NCI-H2196 treated with DMSO at 0.1 percent for 48 hours (cell line): ENCODE measurements at regions not wholly inside any gene's neighbourhood (a gene's known extent, or its start where the extent isn't known, plus 50 kb on each side); places are given as distances from the start of the nearest gene placed in this dataset.

Source experiments
- DNase-seq: peaks from one replicate; lab custom pipeline; 2025; ENCODE audit not compliant: unreplicated experiment; lab: John Stamatoyannopoulos, UW

DNA sequence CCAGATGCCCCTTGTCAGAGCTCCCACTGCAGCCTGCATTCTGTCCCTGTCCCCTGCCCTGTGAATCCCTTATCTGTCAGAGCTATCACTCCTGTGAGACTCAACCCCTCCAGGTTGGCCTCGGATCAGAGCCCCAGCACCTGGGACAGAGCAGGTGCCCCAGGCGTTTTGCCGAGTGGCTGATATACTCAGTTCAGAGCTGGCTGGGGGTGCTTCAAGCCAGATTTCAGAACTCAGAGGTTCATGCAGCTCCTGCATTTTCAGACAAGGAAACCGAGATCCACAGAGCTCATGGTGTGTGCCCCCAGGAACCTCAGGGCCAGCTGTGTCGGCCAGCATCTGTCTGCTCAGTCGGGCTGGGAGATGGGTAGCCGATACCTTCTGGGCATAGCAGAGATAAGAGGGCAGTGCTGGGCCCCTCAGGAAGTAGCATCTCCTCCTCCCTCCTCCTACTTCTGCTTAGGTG, 228.0 kb upstream of the RTL1 start:
- no peak for DNase-seq

DNA sequence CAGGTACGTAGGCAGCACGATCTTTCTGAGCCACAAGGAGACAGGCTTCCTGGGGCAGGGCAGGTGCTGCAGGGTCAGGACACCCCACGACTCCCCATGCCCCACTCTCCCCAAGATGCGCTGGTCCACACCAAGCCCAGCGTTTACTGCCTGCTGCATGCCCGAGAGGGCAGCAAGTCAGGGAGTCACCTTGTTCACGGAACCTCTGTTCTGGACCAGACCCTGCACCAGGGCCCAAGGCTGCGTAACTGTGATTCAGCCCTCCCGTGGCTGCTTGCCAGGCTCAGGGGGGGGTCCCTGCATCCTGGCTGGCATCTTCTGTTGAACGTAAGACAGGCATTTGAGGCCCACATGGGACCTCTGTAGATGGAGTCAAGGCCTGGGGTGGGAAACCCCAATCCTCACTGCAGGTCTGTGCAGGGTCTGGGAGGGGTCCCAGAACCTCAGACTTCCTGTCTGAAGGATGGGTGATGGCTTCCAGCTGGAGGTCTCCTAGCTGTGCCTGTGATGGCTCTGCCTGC, 228.6 kb upstream of the RTL1 start:
- DNase-seq = no peak

DNA sequence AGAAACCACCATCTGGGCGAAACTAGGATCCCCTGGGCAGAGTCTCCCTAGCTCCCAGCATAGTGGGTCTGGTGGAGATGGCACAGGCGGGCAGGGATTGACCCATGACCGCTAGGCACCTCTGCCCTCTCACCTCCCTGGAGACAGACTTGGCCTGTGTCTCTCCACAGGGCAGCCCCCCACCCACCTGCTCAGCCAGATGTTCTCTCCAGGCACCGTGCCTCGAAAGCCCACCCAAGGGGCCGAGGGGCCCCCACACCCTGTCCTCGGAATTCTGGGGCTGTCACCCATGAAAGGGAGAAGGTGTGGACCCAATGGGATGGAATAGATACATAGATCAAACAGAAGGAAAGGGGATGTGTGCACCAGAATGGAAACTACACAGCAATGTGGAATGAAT, 229.1 kb upstream of the RTL1 start:
- no peak for DNase-seq

DNA sequence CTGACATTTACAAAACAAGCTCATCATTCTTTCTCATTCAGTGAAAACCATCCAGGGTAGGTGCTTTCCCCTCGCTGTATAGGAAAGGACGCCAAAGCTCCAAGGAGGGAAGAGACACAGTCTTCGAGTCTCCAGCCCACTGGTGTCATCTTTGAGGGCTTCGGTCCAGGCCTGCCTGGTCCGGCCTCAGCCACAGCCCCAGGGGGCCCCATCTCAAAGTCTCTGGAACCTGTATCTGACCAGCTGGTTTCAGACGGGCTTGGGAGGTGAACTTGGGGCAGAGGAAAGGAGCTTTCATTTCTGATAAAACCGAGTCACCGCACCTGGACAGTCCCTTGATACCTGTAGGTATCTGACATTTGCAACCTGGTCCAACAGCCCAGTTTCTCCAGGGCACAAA, 229.5 kb upstream of the RTL1 start:
- no peak for DNase-seq

DNA sequence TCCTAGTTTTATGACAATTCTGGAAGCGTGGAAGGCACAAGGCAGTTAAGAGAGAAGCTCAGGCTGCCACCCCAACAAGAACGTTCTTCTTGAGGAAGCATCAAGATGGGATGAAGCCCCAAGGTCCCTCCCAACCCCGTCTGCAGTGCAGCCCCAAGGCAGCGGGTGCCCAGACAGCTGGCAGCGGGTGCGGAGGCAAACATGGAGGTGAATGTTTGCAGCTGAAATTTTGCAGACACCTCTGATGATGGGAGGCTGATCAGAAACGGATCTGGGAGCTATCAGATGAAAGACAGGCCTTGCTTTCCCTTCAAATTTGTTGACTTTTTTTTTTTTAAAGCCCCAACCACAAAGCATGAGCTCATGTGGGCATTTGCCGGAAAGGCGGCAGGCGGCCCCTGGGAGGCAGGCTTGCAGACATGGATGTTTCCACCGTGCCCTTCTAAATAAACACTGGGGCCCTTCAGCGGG, 230.7 kb upstream of the RTL1 start:
- no peak for DNase-seq

DNA sequence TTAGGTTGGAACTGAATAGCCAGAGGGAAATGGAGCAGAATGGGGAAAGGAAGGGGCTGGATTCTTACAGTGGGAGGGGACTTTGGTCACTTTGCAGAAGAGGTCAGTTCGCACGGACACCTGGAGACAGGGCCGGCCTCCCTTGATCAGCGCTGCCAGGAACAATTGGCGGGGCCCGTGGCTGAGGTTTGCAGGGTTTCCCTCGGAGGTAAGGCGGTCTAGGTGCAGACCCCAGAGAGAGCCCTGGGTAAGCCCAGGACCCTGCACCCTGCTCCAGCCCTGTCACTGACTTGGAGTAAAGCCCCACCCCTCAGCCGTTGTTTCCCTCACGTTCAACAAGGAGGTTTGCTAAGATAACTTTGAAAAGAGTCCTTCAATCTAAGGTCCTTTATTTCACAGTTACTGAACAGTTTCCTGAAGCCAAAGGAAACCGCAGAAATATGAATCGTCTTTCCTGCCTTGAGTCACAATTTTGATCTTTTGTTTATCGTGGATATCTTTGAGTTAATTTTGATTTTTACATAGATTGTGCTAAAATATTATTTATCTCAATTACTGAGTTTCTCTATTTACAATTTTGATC, 231.4 kb upstream of the RTL1 start:
- no peak for DNase-seq

DNA sequence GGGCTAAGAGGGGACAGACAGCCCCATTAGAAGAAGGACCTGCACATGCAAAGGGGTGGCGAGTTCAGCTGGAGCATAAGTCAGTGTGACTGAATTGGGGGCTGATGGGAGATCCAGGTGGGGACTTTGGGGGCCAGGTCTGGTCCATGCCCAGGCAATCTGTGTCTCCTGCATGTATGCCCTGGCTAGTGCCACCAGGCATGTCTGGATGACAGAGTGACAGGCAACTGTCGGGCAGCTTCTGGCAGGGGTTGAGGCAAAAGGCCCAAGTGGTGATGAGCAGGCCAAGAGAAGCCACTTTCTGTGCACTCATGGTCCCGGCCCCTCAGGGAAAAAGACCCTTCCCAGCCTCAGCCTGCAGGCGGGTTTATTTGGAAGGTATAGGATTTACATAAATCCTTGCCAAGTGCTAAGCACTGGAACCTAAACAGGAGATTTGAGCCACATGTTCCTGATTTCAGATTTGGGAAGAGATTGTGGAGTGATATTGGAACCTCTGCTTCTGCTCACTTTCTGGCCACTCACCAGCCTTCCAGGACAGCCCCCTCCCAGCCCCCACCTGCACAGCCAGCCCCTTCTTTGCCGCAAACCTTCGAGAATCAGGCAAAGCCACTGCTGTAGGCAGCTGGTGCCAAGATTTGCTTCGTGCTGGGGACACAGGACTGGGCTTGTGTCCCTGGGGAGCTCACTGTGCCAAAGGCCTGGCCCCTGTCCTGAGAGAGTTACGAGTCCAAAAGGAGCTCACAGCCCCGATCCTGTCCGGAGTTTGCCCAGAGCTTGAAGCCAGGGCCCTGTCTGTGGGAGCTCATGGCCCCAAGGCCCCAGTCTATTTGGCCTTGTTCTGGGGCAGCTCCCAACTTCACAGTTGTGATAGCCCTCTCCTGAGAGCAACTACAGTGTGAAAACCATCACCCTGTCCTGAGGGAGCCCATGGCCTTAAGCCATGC, 232.5 kb upstream of the RTL1 start:
- no peak for DNase-seq

DNA sequence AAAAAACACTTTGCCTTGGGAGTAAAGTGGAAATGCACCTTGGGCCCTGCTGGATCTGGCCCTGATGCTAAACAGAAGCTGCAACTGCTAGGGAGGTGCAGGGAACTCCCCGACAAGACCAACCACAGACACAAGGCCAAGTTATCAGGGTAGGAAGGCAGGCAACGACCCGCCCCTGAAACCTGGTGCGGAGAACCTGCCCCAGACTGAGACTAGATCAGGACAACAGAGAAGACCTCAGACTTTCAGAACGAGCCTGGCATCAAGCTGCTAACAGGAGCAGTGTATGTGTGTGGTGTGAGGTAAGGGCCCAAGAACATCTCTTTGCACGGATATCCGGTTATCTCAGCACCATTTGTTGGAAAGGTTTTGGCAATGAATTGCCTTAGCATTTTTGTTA, 233.7 kb upstream of the RTL1 start:
- no peak for DNase-seq

DNA sequence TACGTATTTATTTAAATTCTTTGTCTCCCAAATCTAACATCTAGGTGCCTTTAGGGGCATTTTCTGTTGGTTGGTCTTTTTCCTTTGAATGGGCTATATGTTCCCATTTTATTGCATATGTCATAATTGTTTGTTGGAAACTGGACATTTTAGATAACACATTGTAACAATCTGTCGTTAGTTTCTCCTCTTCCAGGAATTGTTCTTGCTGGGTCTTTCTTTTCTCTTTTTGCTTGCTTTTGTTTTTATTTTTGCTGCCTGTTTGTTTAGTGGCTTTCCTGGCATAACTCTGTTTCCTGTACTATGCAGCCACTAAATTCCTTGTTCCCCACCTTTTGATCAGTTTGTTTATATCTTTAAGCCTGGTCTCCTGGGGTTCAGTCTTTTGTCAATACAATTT, 244.3 kb upstream of the RTL1 start:
- no peak for DNase-seq

DNA sequence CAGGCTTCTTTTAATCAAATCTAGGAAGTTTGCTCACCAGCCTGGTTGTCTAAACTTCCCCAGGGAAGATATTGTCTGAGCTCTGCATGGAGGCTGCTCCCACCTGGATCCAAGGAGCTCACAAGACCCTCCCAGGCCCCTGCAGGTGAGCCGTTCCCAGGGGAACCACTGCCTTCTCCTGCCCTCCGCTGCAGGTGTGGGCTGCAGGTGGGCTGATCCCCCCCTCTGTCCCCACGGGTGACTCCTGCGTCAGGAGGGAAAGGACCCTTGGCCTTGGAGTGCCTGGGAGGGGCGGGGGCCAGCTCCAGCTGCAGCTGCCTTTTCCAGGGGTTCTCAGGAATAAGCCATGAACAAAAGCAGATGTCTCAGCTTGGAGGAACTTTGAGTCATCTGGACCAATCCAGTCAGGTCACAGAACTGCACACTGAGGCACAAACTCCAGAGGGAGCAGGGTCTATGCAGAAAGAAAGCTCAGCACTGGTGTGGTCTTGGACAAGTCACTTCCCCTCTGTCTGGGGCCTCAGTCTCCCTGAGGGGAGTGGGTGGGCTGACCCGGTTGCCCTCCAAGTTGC, 246.6 kb upstream of the RTL1 start:
- DNase-seq = no peak

DNA sequence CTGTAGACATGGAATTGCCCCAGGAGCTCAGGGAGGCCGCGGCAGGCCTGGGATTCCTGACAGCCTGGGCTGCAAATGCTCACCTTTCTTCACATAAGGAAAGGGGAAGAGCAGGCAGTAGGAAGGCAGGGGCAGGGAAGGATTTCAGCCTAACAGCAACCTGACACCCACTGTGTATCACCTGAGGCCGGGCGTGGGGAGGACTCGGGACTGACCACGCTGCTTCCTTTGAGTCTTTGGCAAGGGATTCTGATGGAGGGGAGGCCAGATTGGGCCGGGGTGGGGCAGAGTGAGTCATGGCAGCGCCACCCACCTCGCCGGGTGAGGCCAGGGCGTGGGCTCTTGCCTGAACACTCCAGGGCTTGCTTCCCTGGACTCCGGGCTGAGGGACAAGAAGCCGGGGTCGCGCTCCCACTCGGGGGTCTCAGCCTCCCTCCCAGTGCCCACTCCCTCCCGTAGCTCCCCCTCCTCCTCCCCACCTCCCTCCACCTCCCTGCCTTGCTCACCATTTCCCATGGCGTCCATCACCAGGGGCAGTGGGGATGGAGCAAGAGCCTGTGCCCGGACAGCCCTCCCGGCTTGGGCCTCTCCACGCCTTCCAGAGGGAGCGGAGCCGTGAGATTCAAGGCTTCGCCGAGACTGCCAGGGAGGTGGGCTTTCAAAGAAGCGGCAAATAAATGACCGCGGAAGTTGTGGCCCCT, 247.9 kb upstream of the RTL1 start:
- no peak for DNase-seq

DNA sequence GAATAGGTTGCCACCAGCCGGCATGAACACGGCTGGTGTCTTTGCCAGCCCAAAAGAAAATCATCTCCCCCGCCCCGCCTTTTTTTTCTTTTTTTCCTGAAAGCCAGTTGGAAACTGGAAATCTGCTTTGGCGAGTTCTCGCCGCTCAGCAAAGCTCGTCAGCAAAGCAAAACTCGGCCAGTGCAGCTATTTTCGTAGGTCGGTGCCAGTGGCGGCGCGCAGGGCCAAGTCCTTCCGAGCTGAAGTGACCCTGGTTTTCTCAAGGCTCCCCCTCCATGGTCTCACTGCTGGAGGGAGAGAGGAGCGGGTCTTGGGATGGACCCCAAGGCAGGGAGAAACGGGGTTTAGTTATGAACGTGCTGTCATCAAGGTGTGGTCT, 248.4 kb upstream of the RTL1 start:
- DNase-seq = no peak

DNA sequence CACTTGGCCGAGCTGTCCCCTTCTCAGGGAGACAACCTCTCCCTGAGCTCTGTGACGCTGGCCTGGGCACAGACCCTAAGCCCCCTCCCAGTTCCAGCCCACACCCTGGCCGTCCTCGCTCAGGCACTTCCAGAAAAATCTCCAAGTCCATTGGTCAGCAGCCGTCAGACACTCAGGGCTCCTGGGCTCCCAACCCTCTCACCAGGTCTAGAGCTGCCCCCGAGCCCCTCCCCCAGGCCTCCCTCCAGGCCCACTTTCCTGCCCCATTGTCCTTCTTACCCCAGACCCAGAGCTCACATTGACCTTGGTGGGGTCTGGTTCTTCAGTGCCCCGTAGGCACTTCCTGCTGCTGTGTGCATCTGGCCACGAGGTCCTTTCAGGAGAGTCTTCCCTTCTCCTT, 249.3 kb upstream of the RTL1 start:
- DNase-seq = no peak

DNA sequence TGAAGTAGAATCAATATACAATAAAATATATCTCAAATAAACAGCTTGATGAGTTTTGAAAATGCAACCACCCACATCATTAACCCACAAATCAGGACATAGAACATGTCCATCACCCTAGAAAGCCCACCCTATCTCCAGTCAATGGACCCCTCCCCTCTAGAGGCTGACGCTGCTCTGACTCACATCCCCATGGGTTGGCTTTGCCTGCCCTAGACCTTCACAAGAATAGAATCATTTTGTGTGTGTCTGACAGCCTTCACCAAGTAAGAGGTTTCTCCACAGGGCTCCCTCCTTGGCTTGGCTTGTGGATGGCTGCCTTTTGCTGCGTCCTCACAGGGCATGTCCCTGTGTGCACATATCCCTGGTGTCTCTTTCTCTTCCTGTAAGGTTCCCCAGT, 250.2 kb upstream of the RTL1 start:
- no peak for DNase-seq

DNA sequence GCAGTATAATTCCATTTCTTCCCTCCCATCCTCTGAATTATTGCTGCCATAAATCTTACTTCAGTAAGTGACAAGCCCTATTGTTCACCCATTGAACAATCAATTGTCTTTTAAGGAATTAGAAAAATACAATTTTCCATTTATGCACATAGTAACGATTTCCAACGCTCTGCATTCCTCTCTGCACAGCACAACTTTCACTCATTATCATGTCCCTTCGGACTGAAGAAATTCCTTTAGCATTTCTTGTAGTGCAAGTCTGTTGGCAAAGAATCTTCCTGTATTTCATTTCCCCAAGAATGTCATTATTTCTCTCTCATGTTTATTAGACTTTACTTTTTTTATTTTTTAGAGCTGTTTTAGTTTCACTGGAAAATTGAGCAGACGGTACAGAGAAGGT, 252.1 kb upstream of the RTL1 start:
- DNase-seq = no peak

DNA sequence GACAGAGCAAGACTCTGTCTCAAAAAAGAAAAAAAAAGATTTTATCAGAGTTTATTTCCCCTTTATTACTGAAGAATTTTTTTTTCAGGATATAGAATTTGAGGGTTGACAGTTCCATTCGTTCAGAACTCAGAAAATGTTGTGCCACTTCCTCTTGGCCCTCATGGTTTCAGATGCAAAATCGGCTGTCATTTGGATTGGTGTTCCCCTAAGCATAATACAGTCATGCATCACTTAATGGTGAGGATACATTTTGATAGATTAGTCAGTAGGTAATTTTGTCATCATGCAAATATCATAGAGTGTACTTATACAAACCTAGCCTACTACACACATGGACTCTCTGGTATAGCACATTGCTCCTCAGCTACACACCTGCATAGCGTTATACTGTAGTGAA, 263.9 kb upstream of the RTL1 start:
- no peak for DNase-seq

DNA sequence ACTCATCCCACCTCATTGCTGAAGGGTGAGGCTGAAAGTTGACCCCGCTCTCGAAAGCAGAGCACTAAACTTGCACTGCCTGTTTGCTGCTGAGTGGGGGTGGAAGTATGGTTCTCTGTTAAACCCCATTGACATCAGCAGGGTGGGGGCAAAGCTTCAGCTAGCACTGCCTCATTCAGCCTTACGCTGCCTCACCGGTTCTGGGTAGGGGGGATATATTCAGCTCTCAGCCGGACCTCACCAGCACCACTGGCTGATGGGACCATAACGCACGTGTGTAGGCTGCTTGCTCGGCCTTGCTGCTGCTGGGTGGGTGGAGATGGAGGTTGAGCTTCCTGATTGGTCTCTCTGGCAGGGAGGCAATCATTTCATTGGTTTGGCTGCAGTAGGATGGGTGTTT, 265.7 kb upstream of the RTL1 start:
- DNase-seq = no peak

DNA sequence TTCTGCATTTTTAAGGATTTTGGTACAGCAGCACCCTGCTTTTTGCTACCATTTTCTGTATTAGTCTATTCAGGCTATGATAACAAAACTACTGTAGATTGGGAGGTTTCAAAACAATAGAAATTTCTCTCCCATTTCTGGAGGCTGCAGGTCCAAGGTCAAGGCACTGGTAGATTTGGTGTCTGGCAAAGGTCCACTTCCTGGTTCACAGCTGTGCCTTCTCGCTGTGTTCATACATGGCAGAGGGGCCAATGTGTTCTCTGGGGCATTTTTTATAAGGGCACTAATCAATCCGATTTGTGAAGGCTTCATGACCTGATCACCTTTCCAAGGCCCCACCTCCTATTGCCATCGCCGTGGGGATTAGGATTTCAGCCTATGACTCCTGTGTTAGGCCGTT, 268.1 kb upstream of the RTL1 start:
- DNase-seq = no peak

DNA sequence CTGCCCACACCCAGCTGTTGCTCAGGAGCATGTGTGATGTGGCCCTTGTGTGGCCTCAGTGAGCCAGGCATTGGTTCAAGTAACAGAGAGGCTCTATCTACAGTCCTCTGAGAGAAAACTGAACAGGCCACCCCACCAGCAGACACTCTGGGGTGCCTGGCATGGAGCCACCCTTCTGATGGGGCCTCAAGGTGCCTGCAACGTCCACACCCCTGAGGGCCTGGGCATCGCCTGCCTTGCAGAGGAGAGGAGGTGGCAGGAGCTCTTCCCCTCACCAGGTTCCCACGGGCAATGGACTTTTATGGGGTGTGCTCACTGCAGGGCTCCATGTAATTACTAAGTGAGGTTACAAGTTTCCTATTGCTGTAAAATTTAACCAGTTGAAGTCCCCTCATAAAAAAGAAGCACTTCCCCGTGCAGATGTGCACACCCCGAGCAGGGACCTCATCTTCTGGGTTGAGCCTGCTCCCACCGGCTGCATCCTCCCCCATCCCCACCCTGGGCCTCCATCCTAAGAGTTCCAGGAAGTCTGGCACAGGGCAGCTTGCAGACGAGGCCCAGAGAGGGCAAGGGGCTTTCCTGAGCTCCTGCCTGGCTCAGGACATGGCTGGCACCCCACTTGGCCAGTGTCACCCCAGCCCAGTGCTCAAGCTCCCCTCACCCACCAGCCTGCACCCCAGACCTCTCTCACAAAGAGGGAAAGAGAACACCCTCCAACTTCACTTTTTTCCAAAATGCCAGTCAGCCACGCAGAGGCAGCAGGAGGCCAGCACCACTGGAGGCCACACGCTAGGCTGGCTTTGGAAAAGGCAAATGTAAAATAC, 270.4 kb upstream of the RTL1 start:
- DNase-seq = no peak

DNA sequence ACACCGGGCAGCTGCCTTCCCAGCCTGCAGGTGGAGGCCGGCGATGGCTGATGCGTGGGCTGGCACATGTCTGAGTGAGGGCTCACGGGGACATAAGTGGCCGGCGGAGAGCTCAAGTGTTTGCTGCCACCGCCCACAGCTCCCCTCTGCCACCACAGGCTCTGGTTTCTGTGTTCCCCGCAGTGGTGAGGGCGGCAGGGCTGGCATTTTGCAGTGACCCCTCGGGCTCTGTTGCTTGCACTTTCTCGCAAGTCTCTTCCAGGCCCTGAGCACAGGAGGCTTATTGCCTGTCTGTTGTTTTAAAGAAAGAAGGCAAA, 271.0 kb upstream of the RTL1 start:
- DNase-seq = no peak
